Stimulated activated CD4-positive, alpha-beta T cell treated with anti-CD3 and anti-CD28 coated beads, Interleukin-2, amount 100 ng/mL, for 48 hours (primary cell): ENCODE measurements at regions not wholly inside any gene's neighbourhood (a gene's known extent, or its start where the extent isn't known, plus 50 kb on each side); places are given as distances from the start of the nearest gene placed in this dataset.

Source experiments
- DNase-seq, 2 donors: peaks; one replicate each; pipeline ENCODE4 v3.0.0-alpha.2; 2020

DNA sequence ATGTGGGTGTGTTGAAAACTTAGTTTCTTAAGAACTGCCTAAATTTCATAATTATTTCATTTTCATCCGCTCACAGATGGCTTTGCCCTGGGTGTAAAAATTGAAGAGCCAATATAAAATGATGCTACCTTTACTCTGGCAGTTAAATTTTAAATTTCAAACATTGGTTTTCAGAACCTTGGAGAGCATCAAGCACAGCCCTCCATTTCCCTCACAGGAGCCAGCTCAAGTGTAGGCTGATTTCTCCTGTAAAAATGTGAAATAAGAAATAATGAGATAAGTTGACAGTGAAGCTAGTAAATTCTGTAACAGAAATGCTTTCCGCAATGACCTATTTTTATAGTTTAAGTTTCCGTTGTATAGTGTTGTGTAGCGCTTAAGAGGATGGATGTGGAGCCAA, 53.9 kb upstream of the AKT3 start:
- no peak for DNase-seq

DNA sequence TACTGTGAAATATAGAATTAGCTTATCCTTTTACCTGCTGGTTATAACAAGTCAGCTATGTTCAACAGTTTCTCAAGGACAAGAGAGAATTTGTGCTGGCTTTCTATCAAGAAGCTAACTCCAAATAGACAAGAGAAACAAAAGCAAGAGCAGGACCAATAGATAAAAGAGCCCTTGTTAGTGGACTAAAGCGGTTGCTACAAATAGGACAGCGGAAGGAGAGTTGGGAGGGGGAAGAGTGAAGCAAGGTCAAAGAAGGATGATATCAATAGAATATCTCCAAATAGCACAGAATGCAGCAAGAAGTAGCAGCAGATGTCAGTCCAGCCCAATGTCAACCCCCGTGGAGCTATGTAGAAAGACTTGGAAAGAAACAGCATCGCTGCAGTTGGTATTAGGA, 53.0 kb upstream of the AKT3 start:
- DNase-seq, result no peak

DNA sequence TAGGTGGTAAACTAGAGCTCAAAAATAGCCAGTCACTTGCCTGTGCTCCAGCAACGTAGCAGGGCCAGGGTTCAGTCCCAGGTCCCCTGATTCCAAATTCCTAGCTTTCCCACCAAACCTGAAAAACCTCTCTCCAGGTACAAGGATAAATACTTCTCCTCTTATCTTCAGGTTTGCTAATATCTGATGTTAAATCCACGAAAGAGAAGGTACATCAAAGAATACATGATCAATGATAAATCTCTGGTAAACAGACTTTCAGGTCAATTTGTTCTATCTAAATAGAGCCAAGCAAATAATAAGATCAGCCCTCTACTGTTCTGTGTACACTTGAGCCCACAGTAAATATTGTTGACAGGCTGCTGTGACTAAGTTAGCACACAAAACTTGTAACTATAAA, 52.1 kb upstream of the AKT3 start:
- DNase-seq, result no peak
